ENCODE measurements at regions not wholly inside any gene's neighbourhood (a gene's known extent, or its start where the extent isn't known, plus 50 kb on each side); places are given as distances from the start of the nearest gene placed in this dataset.
"Not testable (repeated sequence)": the region's sequence is repeated elsewhere in the genome, so short reads cannot be mapped to it uniquely, and the experiment has no call there.

DNA sequence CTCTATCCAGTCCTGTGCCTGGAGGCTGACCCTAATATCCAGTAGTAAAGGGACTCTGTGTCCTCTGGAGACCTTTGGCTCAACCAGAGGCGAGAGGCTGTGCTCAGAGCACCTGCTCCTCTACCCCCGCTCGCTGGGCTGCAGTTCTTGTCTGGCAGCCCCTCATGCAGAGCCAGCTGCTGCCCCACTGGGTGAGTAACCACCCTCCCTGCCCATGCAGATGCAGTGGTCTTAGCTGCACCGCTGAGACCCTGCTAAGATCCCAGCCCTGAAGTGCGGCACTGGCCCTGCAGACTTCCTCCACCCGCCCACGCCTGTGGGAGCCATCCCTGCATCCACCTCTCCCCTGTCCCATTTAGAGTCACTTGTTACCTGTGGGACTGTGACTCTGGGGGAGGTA lies 347.5 kb upstream of the SFSWAP start:
- DNase-seq: no peak

DNA sequence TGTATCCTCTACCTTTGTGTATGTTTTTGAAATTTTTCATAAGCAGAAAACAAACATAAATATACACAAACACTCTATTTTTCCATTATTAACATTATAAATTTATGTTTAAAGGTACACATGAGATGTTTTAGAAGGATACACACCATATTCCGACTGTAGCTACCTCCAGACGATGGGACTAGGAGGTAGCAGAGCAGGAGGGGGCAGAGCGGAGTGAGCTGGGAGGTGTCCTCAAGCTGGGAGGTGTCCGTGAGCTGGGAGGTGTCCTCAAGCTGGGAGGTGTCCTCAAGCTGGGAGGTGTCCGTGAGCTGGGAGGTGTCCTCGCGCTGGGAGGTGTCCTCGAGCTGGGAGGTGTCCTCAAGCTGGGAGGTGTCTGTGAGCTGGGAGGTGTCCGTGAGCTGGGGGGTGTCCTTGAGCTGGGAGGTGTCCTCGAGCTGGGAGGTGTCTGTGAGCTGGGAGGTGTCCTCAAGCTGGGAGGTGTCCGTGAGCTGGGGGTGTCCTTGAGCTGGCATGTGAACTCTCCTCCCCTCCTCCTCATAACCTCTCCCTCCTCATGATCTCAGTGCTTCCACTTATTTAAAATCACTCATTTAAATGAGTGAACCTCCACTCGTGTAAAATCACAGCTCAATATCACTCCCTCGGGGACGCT lies 346.9 kb upstream of the SFSWAP start:
- DNase-seq: no peak

DNA sequence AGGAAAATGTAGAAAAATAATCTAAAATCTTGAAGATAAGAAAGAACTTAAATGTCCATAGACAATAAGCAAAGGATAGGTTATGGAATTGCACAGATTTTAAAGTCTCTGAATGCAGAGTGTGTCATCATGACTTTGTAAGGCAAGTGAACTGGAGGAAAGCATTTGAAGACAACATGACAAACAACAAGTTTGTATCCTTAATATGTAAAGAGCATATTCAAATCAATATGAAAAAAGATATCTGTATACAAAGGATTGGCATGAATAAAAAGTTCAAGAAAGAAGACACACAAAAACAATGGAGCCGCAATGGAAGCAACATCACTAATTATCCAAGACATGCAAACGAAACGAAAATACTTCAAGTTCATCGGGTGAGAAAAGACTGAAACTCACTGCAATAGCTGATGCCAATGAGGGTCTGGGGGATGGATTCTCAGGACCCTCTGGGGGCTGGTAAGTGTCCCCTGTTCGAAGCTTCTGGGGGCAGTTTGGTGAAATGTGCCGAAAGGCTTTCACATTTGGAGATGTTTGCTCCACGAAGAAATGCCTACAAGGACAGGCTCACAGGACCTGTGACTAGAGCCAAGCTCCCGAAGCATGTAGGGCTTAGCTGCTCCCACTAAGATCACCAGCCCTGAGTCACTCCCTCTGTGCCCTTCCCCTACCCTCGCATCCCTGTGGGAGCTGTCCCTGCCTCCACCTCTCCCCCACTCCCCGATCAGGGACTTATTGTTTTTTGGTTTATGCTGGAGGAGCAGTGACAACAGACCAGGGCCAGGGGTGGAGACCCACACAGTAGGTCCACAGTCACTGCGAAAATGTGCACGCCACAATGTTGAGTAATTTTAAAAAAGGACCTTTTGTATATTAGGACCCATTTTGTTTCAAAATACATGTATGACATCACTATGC lies 345.7 kb upstream of the SFSWAP start:
- DNase-seq: no peak

- DNase-seq: no peak
Observed at GRCh38 chr12:131365821-131366260, 345.0 kb upstream of the SFSWAP start.

DNA sequence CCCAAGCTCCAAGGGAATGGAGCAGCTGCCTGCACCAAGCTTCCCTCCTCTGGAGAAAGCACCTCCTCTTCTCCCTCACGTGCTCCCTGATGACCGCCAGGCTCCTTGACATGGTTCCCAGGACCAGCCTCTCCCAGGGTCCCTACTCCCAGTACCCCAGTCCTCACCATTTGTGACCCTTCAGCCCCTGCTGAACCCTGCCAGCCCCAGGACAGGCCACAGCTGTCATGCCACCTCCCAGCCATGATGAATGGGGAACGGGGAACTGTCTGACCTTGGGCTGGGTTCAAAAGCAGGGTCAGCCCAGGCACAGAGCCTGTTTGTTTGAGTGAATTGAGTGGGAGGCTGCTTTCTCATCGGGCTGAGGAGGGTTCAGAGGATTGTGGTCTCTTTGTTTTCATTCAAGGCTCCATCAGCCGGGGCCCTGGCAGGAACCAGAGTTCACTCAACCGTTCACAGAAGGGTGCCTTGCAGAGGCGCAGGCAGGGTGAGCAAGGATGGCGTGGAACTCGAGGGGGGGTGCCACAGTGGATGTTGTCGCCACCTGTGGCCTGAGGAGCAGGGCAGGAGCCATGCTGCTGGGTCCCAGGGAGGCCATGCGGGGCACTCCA lies 344.5 kb upstream of the SFSWAP start:
- no peak for DNase-seq

- DNase-seq: not testable (repeated sequence)
Observed at GRCh38 chr12:131367067-131367982, 343.6 kb upstream of the SFSWAP start.

DNA sequence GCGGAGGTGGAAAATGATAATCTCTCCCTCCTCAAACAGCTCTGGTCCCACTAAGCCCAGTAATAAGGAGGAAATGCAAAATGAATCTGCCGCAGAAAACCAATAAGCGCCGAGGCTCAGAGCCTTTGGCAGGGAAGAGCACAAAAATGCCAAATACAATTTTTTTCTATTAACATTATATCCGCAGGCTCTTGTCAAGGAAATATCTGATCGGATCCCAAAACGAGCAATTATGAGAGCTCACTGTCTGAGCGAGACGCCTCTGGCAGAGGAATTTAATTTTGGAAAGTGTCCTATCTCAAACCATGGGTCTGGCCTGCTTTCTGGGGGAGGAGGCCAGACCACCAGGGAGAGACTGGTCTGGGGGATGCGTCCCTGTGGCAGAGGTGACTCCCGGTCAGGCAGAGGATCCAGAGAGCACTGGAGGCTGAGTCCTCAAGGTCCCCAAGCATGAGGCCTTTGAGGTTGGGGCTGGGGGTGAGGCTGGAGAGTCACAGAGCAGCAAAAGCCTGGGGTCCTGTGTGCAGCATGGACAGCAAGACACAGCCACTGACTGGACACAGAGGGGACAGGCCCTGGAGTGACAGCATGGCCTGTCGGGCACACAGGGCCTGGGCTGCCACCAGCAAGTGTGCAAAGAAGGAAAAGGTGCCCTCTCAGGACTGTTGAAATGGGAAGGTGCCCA lies 342.8 kb upstream of the SFSWAP start:
- DNase-seq: no peak

- DNase-seq: no peak
Observed at GRCh38 chr12:131368668-131369071, 342.2 kb upstream of the SFSWAP start.

DNA sequence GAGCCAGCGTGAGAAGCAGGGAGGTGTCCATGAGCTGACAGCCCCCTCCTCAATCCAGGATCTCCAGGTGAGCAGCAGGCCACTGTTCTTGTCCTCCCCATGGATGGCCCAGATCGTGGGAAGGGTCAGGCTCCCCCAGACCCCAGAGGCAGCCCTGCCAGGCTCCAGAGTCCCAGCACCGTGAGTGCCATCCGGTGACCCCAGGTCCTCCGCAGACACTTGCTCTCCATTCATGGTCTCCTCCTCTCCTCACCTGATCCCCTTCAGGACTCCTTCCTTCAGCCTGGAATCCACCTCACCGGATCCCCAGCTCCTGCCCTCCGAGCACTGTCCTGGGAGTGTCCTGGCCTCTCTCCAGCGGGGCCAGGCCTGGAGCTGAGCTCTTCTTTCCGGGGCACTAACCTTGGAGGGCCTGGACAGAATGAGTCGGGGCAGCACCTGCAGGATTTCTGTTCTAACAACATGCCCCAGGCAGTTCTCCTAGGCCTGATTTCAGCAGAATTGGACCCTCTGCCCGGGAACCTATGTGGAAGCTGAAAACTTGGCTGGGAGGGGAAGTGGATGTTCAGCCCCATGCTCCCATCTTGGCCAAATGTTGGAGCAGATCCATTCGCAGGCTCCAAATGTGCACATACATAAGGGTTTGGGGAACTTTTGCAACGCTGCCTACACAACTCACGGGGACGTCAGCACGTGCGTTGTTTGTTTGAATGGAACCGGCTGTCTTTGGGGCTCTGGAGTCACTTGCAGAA lies 341.6 kb upstream of the SFSWAP start:
- no peak for DNase-seq

DNA sequence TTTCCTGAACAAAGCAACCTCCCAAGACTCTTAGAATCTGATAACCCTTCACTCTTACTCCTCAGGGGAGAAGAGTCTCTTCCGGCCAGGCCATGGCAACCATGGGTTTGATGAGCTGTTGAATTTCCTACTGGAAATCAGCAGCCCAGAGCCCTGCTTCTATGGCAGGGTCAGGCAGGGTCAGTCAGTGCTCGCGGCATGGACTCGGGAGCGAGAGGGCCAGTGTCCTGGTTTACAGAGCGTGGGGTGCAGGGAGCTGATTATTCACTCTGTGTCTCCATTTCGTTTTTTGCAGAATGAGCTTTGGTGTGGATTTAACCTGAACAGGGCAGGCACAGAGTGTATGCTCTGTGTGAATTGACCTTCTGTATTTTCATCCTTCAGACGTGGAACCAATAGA lies 340.6 kb upstream of the SFSWAP start:
- no peak for DNase-seq

DNA sequence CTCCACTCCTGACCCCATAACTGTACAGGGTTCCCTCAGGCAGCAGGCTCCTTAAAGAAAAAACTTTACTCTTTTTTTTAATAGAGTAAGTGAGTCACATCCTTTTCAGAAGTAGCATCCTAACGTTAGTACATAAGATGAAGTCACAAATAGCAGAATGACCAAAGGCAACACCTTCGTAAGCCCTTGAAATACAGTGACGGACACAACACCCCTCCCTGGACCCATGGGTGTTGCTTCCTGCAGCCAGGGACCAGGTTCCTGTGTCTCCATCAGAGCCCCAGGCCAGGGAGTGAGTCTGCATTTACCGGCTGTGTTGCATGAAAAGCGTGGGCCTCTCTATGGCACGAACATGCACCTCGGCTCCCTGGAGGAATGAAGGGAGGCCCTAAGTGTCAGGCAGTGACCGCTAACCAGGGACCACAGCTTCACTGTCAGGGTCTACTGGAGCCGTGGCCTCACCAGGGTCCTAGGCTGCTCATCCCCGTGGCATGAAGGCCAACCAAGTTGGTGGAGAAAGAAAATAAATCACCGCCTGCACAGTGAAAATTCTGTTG lies 340.0 kb upstream of the SFSWAP start:
- no peak for DNase-seq

DNA sequence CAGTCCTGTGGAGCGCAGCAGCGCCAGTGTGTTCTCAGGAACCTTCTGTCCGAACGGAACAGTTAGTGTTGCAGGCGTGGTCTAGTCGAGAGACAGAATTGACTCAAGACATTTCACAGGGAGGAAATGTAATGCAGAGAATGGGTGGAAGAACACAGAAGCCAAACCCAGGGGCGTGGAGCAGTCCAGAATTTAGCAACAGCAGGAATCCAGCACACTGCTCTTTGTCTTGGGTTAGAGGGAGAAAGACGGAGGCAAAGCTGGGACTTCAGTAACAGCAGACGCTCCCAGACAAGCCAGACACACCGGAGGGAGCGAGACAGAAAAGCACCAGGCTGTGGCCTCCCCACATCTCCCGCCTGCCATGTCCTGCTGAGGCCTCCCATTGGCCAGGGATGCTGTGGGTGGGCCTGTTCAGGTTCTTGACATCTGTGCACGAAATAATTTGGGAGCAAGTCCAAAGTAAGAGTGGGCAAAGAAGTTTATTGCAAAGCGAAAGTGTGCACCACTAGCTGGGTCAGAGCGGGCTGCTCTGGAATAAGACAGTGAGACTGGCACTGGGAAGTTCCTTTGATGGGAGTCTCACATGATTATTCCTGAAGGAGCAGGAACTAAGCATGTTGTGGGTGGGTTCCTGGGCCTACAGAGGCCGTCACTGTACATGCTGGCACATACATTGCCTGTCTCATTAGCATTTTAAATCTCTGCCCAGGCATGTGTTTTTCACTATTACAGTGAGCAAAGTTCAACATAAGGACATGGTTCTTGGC lies 339.3 kb upstream of the SFSWAP start:
- DNase-seq: no peak

- no peak for DNase-seq
Observed at GRCh38 chr12:131372171-131372475, 338.8 kb upstream of the SFSWAP start.

- no peak for DNase-seq
Observed at GRCh38 chr12:131372706-131373195, 338.1 kb upstream of the SFSWAP start.

DNA sequence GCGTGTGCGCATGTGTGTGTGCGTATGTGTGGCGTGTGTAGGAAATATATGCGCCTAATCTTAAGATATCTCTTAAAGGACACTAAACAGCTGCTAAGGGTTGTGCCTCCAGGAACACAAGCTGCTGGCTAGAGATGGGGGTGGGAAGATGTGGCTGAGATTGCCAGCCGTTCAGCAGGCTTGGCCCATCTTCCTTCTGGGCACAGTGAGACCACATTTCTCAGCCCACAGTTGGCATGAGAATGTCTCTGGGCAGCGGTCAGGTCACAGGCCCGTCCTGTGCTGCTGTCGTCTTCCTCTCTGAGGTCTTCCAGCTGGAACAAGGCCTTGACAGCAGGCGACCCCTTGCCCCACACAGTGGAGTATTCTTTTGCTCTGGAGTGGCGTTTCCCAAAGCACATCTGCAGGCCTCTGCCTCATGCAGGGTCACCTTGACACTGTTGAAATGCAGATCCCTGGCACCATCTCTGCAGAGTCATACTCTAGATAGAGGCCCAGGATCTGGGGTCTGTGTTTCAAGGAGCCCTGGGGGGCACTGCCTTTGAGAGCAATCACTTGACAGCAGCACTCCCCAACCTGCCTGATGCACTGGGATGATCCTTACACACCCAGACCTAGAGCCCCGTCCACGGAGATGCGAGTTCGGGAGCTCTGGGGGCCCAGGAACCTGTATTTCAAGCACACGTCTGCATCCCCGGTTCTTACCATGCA lies 335.5 kb upstream of the SFSWAP start:
- DNase-seq: no peak

- no peak for DNase-seq
Observed at GRCh38 chr12:131375972-131376345, 334.9 kb upstream of the SFSWAP start.

DNA sequence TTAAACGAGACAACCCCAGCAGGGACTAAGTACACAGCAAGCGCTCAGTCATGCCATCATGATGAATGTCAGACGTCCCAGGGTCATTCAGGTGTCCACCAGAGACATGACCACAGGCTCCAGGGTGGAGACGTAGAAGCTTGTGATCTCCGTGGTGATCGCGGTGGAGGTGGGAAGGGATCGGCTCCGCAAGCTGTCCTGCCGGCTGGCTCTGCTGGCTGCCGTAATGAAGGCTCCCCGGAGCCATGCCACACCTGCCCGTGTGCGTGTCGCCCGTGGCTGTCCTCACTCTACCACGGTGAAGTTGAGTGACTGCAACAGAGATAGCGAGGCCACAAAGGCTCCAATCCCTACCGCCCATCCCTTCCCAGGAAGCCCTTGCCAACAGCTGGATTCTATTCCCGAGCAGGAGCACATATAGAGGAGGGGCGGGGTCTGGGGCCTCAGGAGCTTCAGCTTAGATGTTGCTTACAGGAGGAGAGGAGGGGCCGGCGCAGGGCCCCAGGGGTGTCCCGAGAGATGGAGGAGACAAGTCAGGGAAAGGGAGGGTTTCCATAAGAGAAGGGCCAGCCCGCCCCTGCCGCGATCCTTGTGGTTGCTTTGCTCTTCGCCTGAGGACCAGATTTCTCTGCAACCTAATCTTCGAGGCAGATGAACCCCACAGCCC lies 332.6 kb upstream of the SFSWAP start:
- no peak for DNase-seq

DNA sequence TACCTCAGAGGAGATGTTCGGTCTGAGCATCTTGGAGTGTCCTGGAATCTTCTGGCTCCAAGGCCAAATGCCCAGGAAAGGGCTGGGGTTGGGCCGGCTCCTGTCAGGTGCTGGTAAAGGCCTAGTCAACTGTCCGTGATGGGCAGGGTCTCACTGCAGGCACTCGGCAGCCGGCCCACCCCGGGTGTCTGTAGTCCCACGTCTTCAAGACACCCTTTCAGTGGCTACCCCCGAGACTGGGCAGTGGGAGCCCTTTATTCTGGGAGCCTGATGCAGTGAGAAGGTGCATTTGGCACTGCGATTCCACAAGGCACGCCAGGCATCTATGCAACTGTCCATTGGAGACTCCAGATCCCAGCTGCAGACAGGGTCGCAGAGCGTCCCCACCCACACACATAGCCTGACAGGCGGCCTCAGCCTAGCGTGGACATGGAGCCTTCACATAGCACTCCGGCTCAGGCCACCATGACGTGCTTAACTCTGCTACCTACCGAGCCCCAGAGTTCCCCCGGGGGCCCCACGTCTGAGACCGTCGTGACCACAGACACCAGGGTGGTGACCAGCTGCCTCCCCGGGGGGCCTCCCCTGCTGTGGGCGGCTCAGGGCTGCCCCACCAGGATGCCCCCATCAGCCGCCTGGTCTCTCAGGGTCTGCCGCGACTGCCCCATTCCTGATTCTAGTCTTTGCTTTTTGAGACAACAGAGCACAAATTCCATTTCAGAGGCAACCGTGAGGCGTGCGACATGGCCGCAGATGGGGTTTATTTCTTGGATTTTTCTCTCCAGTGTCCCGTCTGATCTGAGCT lies 331.8 kb upstream of the SFSWAP start:
- DNase-seq: no peak

Measured in C1 segment of cervical spinal cord (tissue), 14 donors.